CD4-positive, alpha-beta memory T cell (primary cell): ENCODE measurements at regions not wholly inside any gene's neighbourhood (a gene's known extent, or its start where the extent isn't known, plus 50 kb on each side); places are given as distances from the start of the nearest gene placed in this dataset.
"Not testable (repeated sequence)": the region's sequence is repeated elsewhere in the genome, so short reads cannot be mapped to it uniquely, and the experiment has no call there.

Experiments used
- CTCF ChIA-PET: fragments of 350-600 bp; sonication (Branson Sonifier 250); formaldehyde crosslinking; loops from one replicate; lab custom pipeline; 2021; ENCODE audit warnings: inconsistent platforms; ENCODE audit not compliant: partially characterized antibody; lab: Charles Lee
- POLR2A ChIA-PET: fragments of 350-600 bp; sonication (Branson Sonifier 250); formaldehyde crosslinking; loops from one replicate; lab custom pipeline; 2021; ENCODE audit not compliant: partially characterized antibody; lab: Charles Lee
- DNase-seq, 5 donors: peaks; one replicate each; pipeline versions ENCODE4 v3.0.0 to v3.0.0-alpha.2; 2020 to 2022; ENCODE audit warnings: mixed read lengths in 1 of 5
- H3K27ac ChIP-seq: one replicate; pipeline ENCODE4 v1.7.0; 2013; ENCODE audit warnings: low read depth, low read length
- H3K27me3 ChIP-seq: 2 replicates; pipeline ENCODE4 v1.7.0; 2013; ENCODE audit warnings: mild to moderate bottlenecking, low read length, moderate library complexity; ENCODE audit not compliant: insufficient read depth
- H3K36me3 ChIP-seq: 2 replicates; pipeline ENCODE4 v1.7.0; 2013; ENCODE audit warnings: mild to moderate bottlenecking, low read length, moderate library complexity; ENCODE audit not compliant: insufficient read depth
- H3K4me1 ChIP-seq: 2 replicates; pipeline ENCODE4 v1.7.0; 2013; ENCODE audit warnings: mild to moderate bottlenecking, low read length, moderate library complexity; ENCODE audit not compliant: insufficient read depth
- H3K4me3 ChIP-seq, 2 donors: one replicate each; pipeline ENCODE4 v1.7.0; 2013; ENCODE audit warnings: low read length in 2 of 2, mild to moderate bottlenecking in 1 of 2
- H3K9me3 ChIP-seq, 2 donors: one replicate each; pipeline ENCODE4 v1.7.0; 2013; ENCODE audit warnings: low read length in 2 of 2, control low read depth in 1 of 2; ENCODE audit not compliant: control insufficient read depth in 1 of 2
- H3K27ac Mint-ChIP-seq, 7 donors: one replicate each; pipeline ENCODE4 v1.8.0; 2020 to 2021; ENCODE audit warnings: mixed read lengths in 7 of 7, mild to moderate bottlenecking in 6 of 7, inconsistent platforms in 3 of 7, moderate library complexity in 3 of 7
- H3K27me3 Mint-ChIP-seq, 2 donors: one replicate each; pipeline ENCODE4 v1.8.0; 2020 to 2021; ENCODE audit warnings: mixed read lengths in 2 of 2
- H3K36me3 Mint-ChIP-seq, 2 donors: one replicate each; pipeline ENCODE4 v1.8.0; 2020 to 2021; ENCODE audit warnings: mixed read lengths in 2 of 2, inconsistent platforms in 1 of 2, mild to moderate bottlenecking in 1 of 2
- H3K4me1 Mint-ChIP-seq, 4 donors: one replicate each; pipeline ENCODE4 v1.8.0; 2020 to 2021; ENCODE audit warnings: mixed read lengths in 4 of 4, mild to moderate bottlenecking in 1 of 4
- H3K4me3 Mint-ChIP-seq, 8 donors: one replicate each; pipeline ENCODE4 v1.8.0; 2020 to 2021; ENCODE audit warnings: mixed read lengths in 8 of 8, mild to moderate bottlenecking in 7 of 8, moderate library complexity in 6 of 8, inconsistent platforms in 3 of 8
- H3K9me3 Mint-ChIP-seq, 8 donors: one replicate each; pipeline ENCODE4 v1.8.0; 2020 to 2021; ENCODE audit warnings: mixed read lengths in 8 of 8, mild to moderate bottlenecking in 5 of 8, inconsistent platforms in 3 of 8, moderate library complexity in 1 of 8
- intact Hi-C: fragments of 100-400 bp; cut with micrococcal nuclease; formaldehyde crosslinking; loops from one replicate; pipeline ENCODE4 v1.15.1; 2023

DNA sequence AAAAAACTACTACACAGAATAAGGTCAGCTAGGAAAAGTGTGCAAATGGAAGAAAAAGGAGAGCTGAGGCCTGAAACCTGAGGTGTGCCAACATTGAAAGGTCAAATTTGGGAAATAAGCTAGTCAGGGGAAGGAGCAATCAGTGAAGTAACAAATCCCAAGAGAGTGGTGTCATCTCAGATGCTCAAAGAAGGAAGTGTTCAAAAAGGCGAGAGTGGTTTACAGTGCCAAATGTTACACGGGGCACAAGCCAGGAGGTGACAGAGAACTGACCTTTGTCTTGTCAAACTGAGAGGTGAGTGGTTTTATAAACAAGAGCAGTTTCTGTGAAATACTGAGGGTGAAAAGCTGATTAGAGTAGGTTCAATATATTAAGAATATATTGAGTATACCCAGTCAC is 83.0 kb upstream of the TCF21 start:
- Mint-ChIP-seq H3K4me3 (no peak overlapping the region), H3K27me3 (peaks cover 16 to 17% of the 10 kb centered on the region in 2 donors), H3K4me1 (peaks cover 0 to 1% (median 0%) of the 10 kb centered on the region in 4 donors), H3K9me3 (peaks cover 0 to 5% (median 2%) of the 10 kb centered on the region in 8 donors), H3K27ac (no peak overlapping the region), H3K36me3 (no peaks in the 10 kb centered on the region)
- Histone ChIP-seq H3K36me3 (no peaks in the 10 kb centered on the region), H3K4me3 (no peak overlapping the region), H3K4me1 (no peaks in the 10 kb centered on the region), H3K27me3 (no peaks in the 10 kb centered on the region), H3K27ac (no peak overlapping the region), H3K9me3 (no peaks in the 10 kb centered on the region)
- POLR2A ChIA-PET = no interaction called here
- DNase-seq = no peak
- CTCF ChIA-PET = interaction anchor here (1.5 kb wide), 1 partner anchor 11 kb away, joined by 4 read pairs; no protein-coding TSS in a partner anchor
- intact Hi-C loops = no loop called here

- H3K27me3 ChIP-seq = no peaks in the 10 kb centered on the region
- H3K27me3 Mint-ChIP-seq = peaks cover 19 to 20% of the 10 kb centered on the region in 2 donors
- CTCF ChIA-PET = interaction anchor here (1.5 kb wide), 1 partner anchor 11 kb away, joined by 4 read pairs; no protein-coding TSS in a partner anchor
- H3K4me1 ChIP-seq = no peaks in the 10 kb centered on the region
- POLR2A ChIA-PET = no interaction called here
- no peaks in the 10 kb centered on the region for H3K36me3 Mint-ChIP-seq
- H3K36me3 ChIP-seq = no peaks in the 10 kb centered on the region
- no peaks in the 10 kb centered on the region for H3K9me3 ChIP-seq
- H3K9me3 Mint-ChIP-seq = peaks cover 0 to 7% (median 3%) of the 10 kb centered on the region in 8 donors
- intact Hi-C loops = no loop called here
- H3K4me3 Mint-ChIP-seq = no peak overlapping the region
- H3K27ac Mint-ChIP-seq = no peak overlapping the region
- no peak overlapping the region for H3K4me3 ChIP-seq
- H3K27ac ChIP-seq = no peak overlapping the region
- peaks cover 0 to 1% (median 0%) of the 10 kb centered on the region in 4 donors for H3K4me1 Mint-ChIP-seq
- no peak for DNase-seq
Observed at GRCh38 chr6:133806382-133807140, 82.4 kb upstream of the TCF21 start.

DNA sequence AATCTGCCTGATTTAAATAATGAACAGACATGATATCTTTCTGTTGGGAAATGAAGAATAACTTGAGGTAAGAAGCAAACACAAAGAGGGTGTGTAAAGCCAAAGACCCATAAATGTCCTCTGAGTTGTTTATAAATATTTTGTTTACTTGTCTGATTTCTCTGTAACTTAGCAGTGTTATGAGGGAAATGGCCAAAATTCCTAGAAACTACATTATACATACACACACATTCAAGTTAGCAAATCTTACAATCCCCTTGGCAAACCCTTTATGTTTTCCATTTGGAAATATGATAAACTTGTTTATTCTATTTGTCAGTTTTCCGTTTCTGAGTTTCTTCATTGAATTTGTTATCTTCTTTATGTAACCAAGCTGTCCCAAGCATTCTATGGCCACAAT is 81.4 kb upstream of the TCF21 start:
- no peaks in the 10 kb centered on the region for H3K27me3 ChIP-seq
- peaks cover 0 to 6% (median 2%) of the 10 kb centered on the region in 8 donors for H3K9me3 Mint-ChIP-seq
- no peak overlapping the region for H3K4me3 Mint-ChIP-seq
- CTCF ChIA-PET = no interaction called here
- H3K4me3 ChIP-seq = no peak overlapping the region
- no peak overlapping the region for H3K27ac Mint-ChIP-seq
- H3K4me1 ChIP-seq = no peaks in the 10 kb centered on the region
- POLR2A ChIA-PET = no interaction called here
- no peaks in the 10 kb centered on the region for H3K9me3 ChIP-seq
- H3K36me3 ChIP-seq = no peaks in the 10 kb centered on the region
- H3K36me3 Mint-ChIP-seq = no peaks in the 10 kb centered on the region
- intact Hi-C loops = no loop called here
- no peak for DNase-seq
- H3K4me1 Mint-ChIP-seq = peaks cover 0 to 1% (median 0%) of the 10 kb centered on the region in 4 donors
- H3K27me3 Mint-ChIP-seq = peaks cover 20% of the 10 kb centered on the region in 2 donors
- no peak overlapping the region for H3K27ac ChIP-seq

DNA sequence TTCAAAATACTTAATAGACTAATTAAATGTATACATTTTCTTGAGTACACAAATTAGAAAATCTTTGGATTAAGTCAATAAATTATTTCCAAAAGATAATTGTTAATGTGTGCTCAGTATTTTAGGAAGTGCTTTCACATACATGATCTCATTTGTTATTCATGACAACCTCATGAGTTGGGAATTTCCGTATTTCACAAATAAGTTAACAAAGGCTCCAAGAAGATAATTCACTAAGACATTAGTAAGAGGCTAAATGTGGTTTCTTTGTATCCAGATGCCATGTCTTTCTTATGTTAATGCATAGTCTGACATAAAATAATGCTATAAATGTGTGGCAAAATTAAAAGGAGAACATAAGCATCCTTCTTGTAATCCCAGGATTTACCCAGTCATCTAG is 79.5 kb upstream of the TCF21 start:
- Mint-ChIP-seq H3K27ac (no peak overlapping the region), H3K27me3 (peaks cover 19 to 22% of the 10 kb centered on the region in 2 donors), H3K4me1 (peaks cover 0 to 1% (median 0%) of the 10 kb centered on the region in 4 donors), H3K4me3 (no peak overlapping the region), H3K9me3 (peaks cover 0 to 5% (median 2%) of the 10 kb centered on the region in 8 donors), H3K36me3 (no peaks in the 10 kb centered on the region)
- H3K36me3 ChIP-seq = no peaks in the 10 kb centered on the region
- H3K4me1 ChIP-seq = no peaks in the 10 kb centered on the region
- POLR2A ChIA-PET = no interaction called here
- CTCF ChIA-PET = no interaction called here
- H3K4me3 ChIP-seq = no peak overlapping the region
- H3K9me3 ChIP-seq = no peaks in the 10 kb centered on the region
- no peak overlapping the region for H3K27ac ChIP-seq
- no peak for DNase-seq
- intact Hi-C loops = no loop called here
- H3K27me3 ChIP-seq = no peaks in the 10 kb centered on the region

- no peak overlapping the region for H3K27ac ChIP-seq
- ChIA-PET CTCF (no interaction called here), POLR2A (no interaction called here)
- H3K9me3 ChIP-seq = no peaks in the 10 kb centered on the region
- Mint-ChIP-seq H3K36me3 (no peaks in the 10 kb centered on the region), H3K9me3 (peaks cover 0 to 5% (median 2%) of the 10 kb centered on the region in 8 donors), H3K27me3 (peaks cover 8 to 12% of the 10 kb centered on the region in 2 donors), H3K4me1 (no peaks in the 10 kb centered on the region), H3K27ac (no peak overlapping the region), H3K4me3 (no peak overlapping the region)
- no peaks in the 10 kb centered on the region for H3K36me3 ChIP-seq
- H3K4me3 ChIP-seq = no peak overlapping the region
- DNase-seq = no peak
- no peaks in the 10 kb centered on the region for H3K27me3 ChIP-seq
- intact Hi-C loops = no loop called here
- H3K4me1 ChIP-seq = no peaks in the 10 kb centered on the region
Observed at GRCh38 chr6:133811557-133811956, 77.4 kb upstream of the TCF21 start.

- H3K4me3 ChIP-seq, CTCF ChIA-PET, H3K36me3 Mint-ChIP-seq, H3K27me3 ChIP-seq, intact Hi-C loops, POLR2A ChIA-PET, H3K4me3 Mint-ChIP-seq, H3K9me3 Mint-ChIP-seq, H3K4me1 ChIP-seq, H3K27ac Mint-ChIP-seq, H3K9me3 ChIP-seq, DNase-seq, H3K27ac ChIP-seq, H3K4me1 Mint-ChIP-seq, H3K36me3 ChIP-seq: not testable (repeated sequence)
- H3K27me3 Mint-ChIP-seq = peaks cover 8 to 12% of the 10 kb centered on the region in 2 donors
Observed at GRCh38 chr6:133812446-133812845, 76.5 kb upstream of the TCF21 start.

GRCh38 chr6:133814238-133814637 is 74.7 kb upstream of the TCF21 start:
- H3K36me3 Mint-ChIP-seq = no peaks in the 10 kb centered on the region
- H3K27me3 ChIP-seq = no peaks in the 10 kb centered on the region
- no peak overlapping the region for H3K4me3 ChIP-seq
- H3K27me3 Mint-ChIP-seq = peaks cover 8 to 12% of the 10 kb centered on the region in 2 donors
- no peaks in the 10 kb centered on the region for H3K4me1 Mint-ChIP-seq
- POLR2A ChIA-PET = no interaction called here
- no peaks in the 10 kb centered on the region for H3K36me3 ChIP-seq
- H3K9me3 ChIP-seq = no peaks in the 10 kb centered on the region
- H3K27ac Mint-ChIP-seq = no peak overlapping the region
- DNase-seq = no peak
- CTCF ChIA-PET = interaction anchor here (2.2 kb wide), 1 partner anchor 10 kb away, joined by 5 read pairs; no protein-coding TSS in a partner anchor
- intact Hi-C loops = no loop called here
- no peak overlapping the region for H3K27ac ChIP-seq
- no peak overlapping the region for H3K4me3 Mint-ChIP-seq
- H3K4me1 ChIP-seq = no peaks in the 10 kb centered on the region
- peaks cover 0 to 9% (median 2%) of the 10 kb centered on the region in 8 donors for H3K9me3 Mint-ChIP-seq
